ENCODE measurements at regions not wholly inside any gene's neighbourhood (a gene's known extent, or its start where the extent isn't known, plus 50 kb on each side); places are given as distances from the start of the nearest gene placed in this dataset.
"Not testable (repeated sequence)": the region's sequence is repeated elsewhere in the genome, so short reads cannot be mapped to it uniquely, and the experiment has no call there.

DNA sequence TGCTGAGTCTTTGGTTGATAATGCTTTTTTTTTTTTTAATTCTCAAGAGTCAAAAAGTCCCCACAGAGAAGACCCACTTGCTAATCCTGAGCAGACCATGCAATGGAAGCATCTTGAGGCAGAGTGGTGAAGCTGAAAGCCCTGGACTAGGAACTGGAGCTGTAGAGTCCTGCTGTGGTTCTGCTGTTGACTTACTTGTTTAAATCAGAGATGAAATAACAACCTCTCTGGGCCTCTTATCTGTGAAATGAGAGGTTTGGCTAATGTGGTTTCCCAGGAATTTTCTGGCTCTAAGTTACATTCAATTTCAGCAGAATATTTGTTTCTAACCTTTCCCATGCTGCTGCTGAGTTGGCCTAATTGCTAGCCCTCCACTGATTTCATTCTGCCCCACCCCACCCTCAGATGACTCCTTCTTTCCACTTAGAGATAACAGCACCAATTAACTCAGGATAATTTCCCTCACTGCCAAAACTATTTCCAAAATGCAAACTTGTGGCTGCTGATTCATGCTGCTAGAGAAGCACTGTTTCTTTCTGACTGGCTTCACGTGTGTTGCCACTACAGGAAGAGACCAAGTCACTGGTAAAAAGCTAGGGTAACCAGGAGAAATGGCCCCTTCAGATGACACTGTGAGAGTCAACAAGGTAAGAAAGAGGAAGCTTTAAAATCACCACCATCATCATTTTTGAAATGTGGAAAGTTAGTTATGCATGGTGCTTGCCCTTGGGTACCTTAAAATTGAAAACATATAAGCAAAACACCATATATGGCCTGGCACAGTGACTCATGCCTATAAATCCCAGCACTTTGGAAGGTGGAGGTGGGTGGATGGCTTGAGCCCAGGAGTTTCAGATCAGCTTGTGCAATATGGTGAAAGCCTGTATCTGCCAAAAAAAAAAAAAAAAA lies 326.4 kb downstream of the DCHS2 start:
- DNase-seq: peak; percentile 90

GRCh38 chr4:154160519-154161301 lies 330.9 kb downstream of the DCHS2 start:
- DNase-seq: no peak

- DNase-seq: no peak
Measured at GRCh38 chr4:154158361-154159155, 333.0 kb downstream of the DCHS2 start.

GRCh38 chr4:154152546-154152945 lies 339.1 kb downstream of the DCHS2 start:
- DNase-seq: no peak

DNA sequence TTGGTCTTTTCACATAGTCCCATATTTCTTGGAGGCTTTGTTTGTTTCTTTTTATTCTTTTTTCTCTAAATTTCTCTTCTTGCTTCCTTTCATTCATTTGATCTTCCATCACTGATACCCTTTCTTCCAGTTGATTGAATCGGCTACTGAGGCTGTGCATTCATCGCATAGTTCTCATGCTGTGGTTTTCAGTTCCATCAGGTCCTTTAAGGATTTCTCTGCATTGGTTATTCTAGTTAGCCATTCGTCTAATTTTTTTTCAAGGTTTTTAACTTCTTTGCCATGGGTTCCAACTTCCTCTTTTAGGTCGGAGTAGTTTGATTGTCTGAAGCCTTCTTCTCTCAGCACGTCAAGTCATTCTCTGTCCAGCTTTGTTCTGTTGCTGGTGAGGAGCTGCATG lies 342.4 kb downstream of the DCHS2 start:
- DNase-seq: not testable (repeated sequence)

DNA sequence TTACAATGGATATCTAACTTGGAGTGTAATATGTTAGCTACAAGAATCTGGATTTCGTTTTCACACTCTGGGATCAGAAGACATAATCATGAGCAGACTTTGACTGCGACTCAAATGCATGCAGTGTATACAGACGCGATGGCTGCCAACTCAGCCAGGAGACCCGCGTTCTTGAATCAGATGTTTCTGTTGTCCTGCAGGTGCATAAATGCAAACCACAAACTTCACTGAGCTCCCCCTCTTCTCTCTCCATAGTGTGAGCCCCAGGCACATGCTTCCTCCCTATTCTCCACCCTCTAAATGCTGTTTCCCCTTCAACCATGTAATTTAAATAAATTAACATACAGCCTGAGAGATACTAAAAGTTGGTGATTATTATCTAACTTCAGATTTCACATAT lies 347.9 kb downstream of the DCHS2 start:
- DNase-seq: no peak

- DNase-seq: no peak
Measured at GRCh38 chr4:154142664-154143063, 348.9 kb downstream of the DCHS2 start.

- DNase-seq: no peak
Measured at GRCh38 chr4:154140869-154141268, 350.7 kb downstream of the DCHS2 start.

DNA sequence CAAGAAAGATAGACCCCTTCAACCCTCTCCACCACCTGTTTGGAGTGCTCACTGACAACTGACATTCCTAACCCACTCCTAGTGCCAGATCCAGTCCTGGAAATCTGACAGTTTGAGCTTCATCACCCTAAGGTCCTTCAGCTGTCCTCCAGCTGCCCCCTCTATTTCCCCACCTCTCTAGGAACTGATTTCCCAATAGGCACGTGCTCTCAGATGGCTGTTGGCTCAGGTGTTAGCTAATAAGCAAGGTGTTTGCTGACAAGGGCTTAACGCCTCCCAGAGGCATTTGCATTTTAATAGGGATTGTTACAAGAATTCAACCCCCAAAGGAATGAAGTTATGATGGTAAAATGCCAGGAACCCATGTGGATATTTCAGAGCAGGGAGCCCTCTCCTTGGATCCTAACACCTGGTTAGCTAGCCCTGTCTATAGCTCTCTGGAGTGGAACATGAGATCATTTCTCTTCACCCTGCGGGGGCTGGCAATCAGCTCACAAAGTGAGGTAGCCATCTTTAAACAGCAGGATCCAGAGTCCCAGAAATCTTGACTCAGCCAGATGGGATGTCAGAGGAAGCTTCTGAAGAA lies 348.5 kb upstream of the SFRP2 start:
- DNase-seq: no peak

DNA sequence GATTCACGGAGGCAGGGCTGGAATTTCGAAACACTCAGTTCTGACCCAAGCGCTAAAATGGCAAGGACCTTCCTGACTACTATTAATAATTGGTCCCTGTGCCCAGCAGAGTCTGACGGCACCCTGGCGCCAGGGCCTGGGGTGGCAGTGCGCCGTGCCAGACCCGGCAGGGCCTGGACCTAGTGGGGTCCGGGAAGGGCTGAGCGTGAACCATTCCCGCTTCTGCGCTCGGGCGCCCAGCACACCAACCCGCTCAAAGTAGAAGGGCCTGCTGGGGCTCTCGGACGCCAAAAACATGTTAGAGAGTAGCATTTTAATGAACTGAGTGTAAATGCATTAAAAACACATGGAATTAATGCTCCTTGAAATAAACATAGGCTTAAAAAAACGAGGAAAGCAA lies 346.7 kb upstream of the SFRP2 start:
- no peak for DNase-seq

- no peak for DNase-seq
Measured at GRCh38 chr4:154132406-154132805, 343.5 kb upstream of the SFRP2 start.

DNA sequence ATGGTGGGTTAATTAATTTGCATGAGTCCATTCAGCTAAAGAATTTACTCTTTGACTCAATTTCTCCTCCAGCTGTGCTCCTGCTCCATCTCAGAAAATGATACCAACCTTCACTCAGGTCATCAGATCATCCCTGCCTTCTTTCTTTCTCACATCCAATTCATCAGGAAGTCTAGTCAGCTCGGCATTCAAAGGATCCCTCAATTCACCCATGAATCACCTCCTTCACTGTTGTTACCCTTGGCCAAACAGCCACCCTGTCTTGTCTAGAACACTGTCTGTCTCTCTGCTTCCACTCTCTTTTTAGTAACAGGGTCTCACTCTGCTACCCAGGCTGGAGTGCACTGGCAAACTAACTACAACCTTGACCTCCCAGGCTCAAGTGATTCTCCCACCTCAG lies 337.4 kb upstream of the SFRP2 start:
- no peak for DNase-seq

DNA sequence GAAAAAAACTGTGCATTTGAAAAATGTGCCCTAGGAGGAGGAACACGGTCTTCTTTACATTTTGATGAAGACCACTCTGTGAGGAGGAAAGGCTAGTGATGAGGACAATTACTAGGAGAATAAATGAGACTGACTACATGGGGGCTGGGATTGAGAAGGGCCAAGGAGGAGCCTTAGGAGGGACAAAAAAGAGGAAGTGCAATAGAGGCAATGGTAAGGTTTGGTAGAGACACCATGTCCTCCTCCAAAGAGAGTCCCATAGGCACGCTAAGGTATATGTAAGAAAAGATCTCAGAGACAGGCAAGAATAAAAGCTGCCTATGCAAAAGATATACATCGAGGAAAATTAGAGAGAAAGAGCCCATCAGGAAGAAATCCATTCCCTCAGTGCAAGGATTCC lies 336.5 kb upstream of the SFRP2 start:
- DNase-seq: no peak

GRCh38 chr4:154124539-154125255 lies 335.8 kb upstream of the SFRP2 start:
- peak; percentile 60 for DNase-seq

DNA sequence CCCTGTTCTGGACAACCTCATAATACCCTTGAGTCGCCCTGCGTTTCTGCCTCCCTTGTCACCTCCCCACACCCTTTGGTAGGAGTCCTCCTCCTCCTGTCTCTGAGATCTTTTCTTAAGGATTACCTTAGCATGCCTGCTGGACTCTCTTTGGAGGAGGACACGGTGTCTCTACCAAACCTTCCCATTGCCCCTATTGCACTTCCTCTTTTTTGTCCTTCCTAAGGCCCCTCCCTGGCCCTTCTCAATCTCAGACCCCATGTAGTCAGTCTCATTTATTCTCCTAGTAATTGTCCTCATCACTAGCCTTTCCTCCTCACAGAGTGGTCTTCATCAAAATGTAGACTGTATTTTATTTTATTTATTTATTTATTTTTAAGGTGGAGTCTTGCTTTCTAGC lies 335.0 kb upstream of the SFRP2 start:
- DNase-seq: no peak

DNA sequence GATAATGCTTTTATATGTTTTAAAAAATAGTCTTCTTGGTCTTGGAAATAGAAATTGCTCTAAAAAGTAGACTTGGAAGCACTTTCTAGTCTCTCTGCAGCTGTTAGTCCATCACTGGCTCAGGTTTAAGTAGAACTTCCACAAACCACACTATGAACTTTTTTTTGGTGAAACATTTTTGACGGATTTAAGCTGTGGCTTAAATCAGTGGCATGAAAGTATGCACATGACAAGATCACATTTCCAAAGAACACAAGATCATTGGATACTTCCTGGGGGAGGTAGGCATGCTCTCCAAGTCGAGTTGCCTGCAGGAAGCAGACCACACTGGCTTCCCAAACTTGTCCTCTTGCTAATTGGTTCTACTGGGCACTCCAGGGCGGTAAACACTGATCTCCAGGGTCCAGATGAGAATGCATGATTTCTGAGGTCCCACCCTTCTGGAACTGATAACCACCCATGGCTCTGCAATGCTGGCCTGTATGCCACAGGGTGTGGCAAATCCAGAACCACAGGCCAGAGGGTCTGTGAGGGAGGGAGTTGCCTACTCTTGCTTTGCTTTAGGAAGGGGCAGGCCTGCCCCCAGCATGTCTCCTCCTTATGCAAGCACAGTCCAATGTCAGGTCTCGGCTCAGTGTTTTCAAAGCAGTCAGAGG lies 331.9 kb upstream of the SFRP2 start:
- DNase-seq: no peak

DNA sequence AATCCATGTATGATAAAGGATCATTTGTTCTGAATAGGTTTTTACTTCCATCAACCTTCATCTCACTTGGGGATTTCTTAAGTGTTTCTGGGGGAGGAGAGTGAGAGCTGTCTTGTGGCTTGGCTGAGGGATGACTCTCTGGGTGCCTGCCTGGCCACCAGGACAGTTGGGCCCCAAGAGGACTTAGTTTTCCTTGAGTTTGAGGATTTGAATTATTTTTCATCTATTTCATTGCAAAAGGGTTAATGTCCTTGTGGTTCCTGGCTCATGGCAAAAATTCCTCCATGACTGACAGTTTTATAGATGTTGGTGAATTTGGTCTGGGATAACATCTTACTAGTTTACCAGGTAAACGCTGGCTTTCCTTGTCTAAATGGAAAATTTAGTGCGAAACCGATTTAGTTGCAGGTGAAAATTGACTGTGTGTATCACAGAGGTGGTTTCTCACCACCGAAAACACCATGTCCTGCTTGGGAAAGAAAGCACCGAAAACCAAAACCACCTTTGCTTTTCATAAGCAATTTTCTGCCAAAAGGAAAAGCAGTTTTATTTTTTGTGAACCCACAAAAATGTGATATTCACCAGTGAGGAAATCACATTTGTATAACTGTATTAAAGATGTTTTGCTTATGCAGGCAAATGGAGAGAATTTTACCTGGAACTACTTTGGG lies 331.3 kb upstream of the SFRP2 start:
- DNase-seq: no peak

GRCh38 chr4:154119317-154119716 lies 330.4 kb upstream of the SFRP2 start:
- DNase-seq: no peak

DNA sequence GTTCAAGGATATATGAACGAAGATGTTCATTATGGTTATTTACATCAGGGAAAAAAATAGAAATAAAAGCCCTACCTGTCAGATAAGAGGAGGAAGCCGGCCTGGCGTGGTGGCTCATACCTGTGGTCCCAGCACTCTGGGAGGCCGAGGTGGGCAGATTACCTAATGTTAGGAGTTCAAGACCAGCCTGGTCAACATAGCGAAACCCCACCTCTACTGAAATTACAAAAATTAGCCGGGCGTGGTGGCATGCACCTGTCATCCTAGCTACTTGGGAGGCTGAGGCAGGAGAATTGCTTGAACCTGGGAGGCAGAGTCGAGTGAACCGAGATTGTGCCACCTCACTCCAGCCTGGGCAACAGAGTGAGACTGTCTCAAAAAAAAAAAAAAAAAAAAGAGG lies 328.8 kb upstream of the SFRP2 start:
- DNase-seq: not testable (repeated sequence)

- DNase-seq: no peak
Measured at GRCh38 chr4:154107337-154107736, 318.5 kb upstream of the SFRP2 start.

GRCh38 chr4:154088741-154089140 lies 299.9 kb upstream of the SFRP2 start:
- DNase-seq: no peak
